OCI-LY7 (cell line): ENCODE measurements at regions not wholly inside any gene's neighbourhood (a gene's known extent, or its start where the extent isn't known, plus 50 kb on each side); places are given as distances from the start of the nearest gene placed in this dataset.

Experiments
- BruUV-seq: library from RNA; stranded (reverse); fragments of 400-500 nt; replicated peaks from 2 replicates; lab custom pipeline; 2021; lab: Mats Ljungman, UMichigan
- CTCF ChIA-PET: fragments of 300-600 bp; sonication (Branson Sonifier 250); formaldehyde crosslinking; loops from one replicate; lab custom pipeline; 2022; ENCODE audit warnings: antibody characterized with exemption; ENCODE audit not compliant: unreplicated experiment; lab: Charles Lee
- POLR2A ChIA-PET: fragments of 300-600 bp; sonication (Branson Sonifier 250); formaldehyde crosslinking; loops from one replicate; lab custom pipeline; 2022; ENCODE audit warnings: antibody characterized with exemption; lab: Charles Lee
- DNase-seq: peaks from one replicate; pipeline ENCODE4 v3.0.0-alpha.2; 2015; ENCODE audit warnings: low spot score
- H2AFZ ChIP-seq: fragments of 200-600 bp; sonication (generic), shearing (Covaris generic); 2 replicates; pipeline ENCODE4 v1.6.1; 2014; ENCODE audit warnings: mild to moderate bottlenecking, antibody characterized with exemption, low read length, moderate library complexity
- H3K27ac ChIP-seq: fragments of 200-600 bp; sonication (generic); 2 replicates; pipeline ENCODE4 v1.5.1; 2014; ENCODE audit warnings: mixed run types, low read depth, mild to moderate bottlenecking, moderate library complexity, low read length, inconsistent platforms; ENCODE audit not compliant: poor library complexity, severe bottlenecking
- H3K36me3 ChIP-seq: fragments of 200-600 bp; sonication (generic); 2 replicates; pipeline ENCODE4 v1.6.1; 2014; ENCODE audit warnings: mild to moderate bottlenecking, antibody characterized with exemption, low read length, moderate library complexity, mixed read lengths; ENCODE audit not compliant: insufficient read depth
- H3K4me1 ChIP-seq: fragments of 200-600 bp; sonication (generic); 2 replicates; pipeline ENCODE4 v1.5.1; 2014; ENCODE audit warnings: mild to moderate bottlenecking, low read length; ENCODE audit not compliant: insufficient read depth, poor library complexity, severe bottlenecking
- H3K4me2 ChIP-seq: fragments of 200-600 bp; sonication (generic); 2 replicates; pipeline ENCODE4 v1.6.1; 2014; ENCODE audit warnings: mild to moderate bottlenecking, low read length
- H3K4me3 ChIP-seq: fragments of 200-600 bp; sonication (generic); 2 replicates; pipeline ENCODE4 v1.5.1; 2014; ENCODE audit warnings: mild to moderate bottlenecking, low read depth, low read length; ENCODE audit not compliant: poor library complexity, severe bottlenecking
- H3K79me2 ChIP-seq: fragments of 200-600 bp; sonication (generic); 2 replicates; pipeline ENCODE4 v1.6.1; 2016; ENCODE audit warnings: low read depth, mild to moderate bottlenecking, low read length, moderate library complexity, mixed read lengths; ENCODE audit not compliant: insufficient read depth
- H3K9me2 ChIP-seq: fragments of 200-600 bp; sonication (generic); 2 replicates; pipeline ENCODE4 v1.6.1; 2016; ENCODE audit warnings: mild to moderate bottlenecking, low read length, mixed read lengths; ENCODE audit not compliant: insufficient read depth
- H3K9me3 ChIP-seq: fragments of 200-600 bp; sonication (generic); 2 replicates; pipeline ENCODE4 v1.6.1; 2014; ENCODE audit warnings: mild to moderate bottlenecking, mixed run types, low read length, mixed read lengths
- H4K20me1 ChIP-seq: fragments of 200-600 bp; sonication (generic); 2 replicates; pipeline ENCODE4 v1.6.1; 2014; ENCODE audit warnings: mild to moderate bottlenecking, antibody characterized with exemption, low read length, moderate library complexity, mixed read lengths; ENCODE audit not compliant: insufficient read depth
- CTCF ChIP-seq: fragments of 200-600 bp; sonication (generic); conservative IDR thresholded peaks from 2 replicates; pipeline ENCODE4 v1.5.1; 2014; ENCODE audit warnings: mild to moderate bottlenecking, antibody characterized with exemption, low read length, moderate library complexity, mixed read lengths
- EZH2phosphoT487 ChIP-seq: fragments of 200-600 bp; sonication (generic); IDR thresholded peaks from 2 replicates; pipeline ENCODE4 v1.6.1; 2018; ENCODE audit warnings: low read depth, borderline replicate concordance, mild to moderate bottlenecking, mixed run types, antibody characterized with exemption, low read length, moderate library complexity, mixed read lengths
- intact Hi-C: fragments of 100-400 bp; cut with micrococcal nuclease; formaldehyde crosslinking; loops from one replicate; pipeline ENCODE4 v1.10.0; 2022; ENCODE audit not compliant: unreplicated experiment

- H3K9me2 ChIP-seq = no peaks in the 10 kb centered on the region
- TF ChIP-seq CTCF (no peak), EZH2phosphoT487 (no peak)
- POLR2A ChIA-PET = interaction anchor here (0.6 kb wide), 2 partner anchors 25 to 48 kb away, joined by 3 read pairs; no protein-coding TSS in a partner anchor
- intact Hi-C loops = no loop called here
- no peak for DNase-seq
- no TSS peak for BruUV-seq
- no peak overlapping the region for H3K4me2 ChIP-seq
- H4K20me1 ChIP-seq = no peaks in the 10 kb centered on the region
- no peak overlapping the region for H2AFZ ChIP-seq
- H3K9me3 ChIP-seq = no peaks in the 10 kb centered on the region
- H3K36me3 ChIP-seq = no peaks in the 10 kb centered on the region
- no peak overlapping the region for H3K27ac ChIP-seq
- H3K4me3 ChIP-seq = no peak overlapping the region
- no peaks in the 10 kb centered on the region for H3K79me2 ChIP-seq
- CTCF ChIA-PET = no interaction called here
- H3K4me1 ChIP-seq = no peaks in the 10 kb centered on the region
Observed at GRCh38 chr15:81612631-81613030, 238.6 kb upstream of the TMC3 start.

- H3K27ac ChIP-seq = no peak overlapping the region
- H4K20me1 ChIP-seq = no peaks in the 10 kb centered on the region
- TF ChIP-seq CTCF (no peak), EZH2phosphoT487 (no peak)
- H3K4me3 ChIP-seq = no peak overlapping the region
- DNase-seq = no peak
- H3K4me2 ChIP-seq = no peak overlapping the region
- H3K9me2 ChIP-seq = no peaks in the 10 kb centered on the region
- CTCF ChIA-PET = no interaction called here
- no peak overlapping the region for H2AFZ ChIP-seq
- BruUV-seq = no TSS peak
- intact Hi-C loops = no loop called here
- H3K4me1 ChIP-seq = no peaks in the 10 kb centered on the region
- H3K9me3 ChIP-seq = no peaks in the 10 kb centered on the region
- H3K79me2 ChIP-seq = no peaks in the 10 kb centered on the region
- no peaks in the 10 kb centered on the region for H3K36me3 ChIP-seq
- POLR2A ChIA-PET = no interaction called here
Observed at GRCh38 chr15:81611679-81612078, 237.7 kb upstream of the TMC3 start.

- no peaks in the 10 kb centered on the region for H3K36me3 ChIP-seq
- no peaks in the 10 kb centered on the region for H4K20me1 ChIP-seq
- H3K27ac ChIP-seq = no peak overlapping the region
- POLR2A ChIA-PET = interaction anchor here (0.6 kb wide), 1 partner anchor 509 kb away, joined by 3 read pairs; no protein-coding TSS in a partner anchor
- no peaks in the 10 kb centered on the region for H3K9me2 ChIP-seq
- no peaks in the 10 kb centered on the region for H3K9me3 ChIP-seq
- BruUV-seq = no TSS peak
- no peak for DNase-seq
- intact Hi-C loops = no loop called here
- no peak overlapping the region for H3K4me3 ChIP-seq
- no peaks in the 10 kb centered on the region for H3K4me1 ChIP-seq
- CTCF ChIA-PET = no interaction called here
- TF ChIP-seq CTCF = no peak
- TF ChIP-seq EZH2phosphoT487 = no peak
- no peak overlapping the region for H2AFZ ChIP-seq
- no peak overlapping the region for H3K4me2 ChIP-seq
- no peaks in the 10 kb centered on the region for H3K79me2 ChIP-seq
Observed at GRCh38 chr15:81608309-81608829, 234.4 kb upstream of the TMC3 start.
